ENCODE measurements at regions not wholly inside any gene's neighbourhood (a gene's known extent, or its start where the extent isn't known, plus 50 kb on each side); places are given as distances from the start of the nearest gene placed in this dataset.
"Not testable (repeated sequence)": the region's sequence is repeated elsewhere in the genome, so short reads cannot be mapped to it uniquely, and the experiment has no call there.

- ATAC-seq; POLR2A ChIA-PET; H3K36me3 ChIP-seq (ENCODE audit: control insufficient read depth, insufficient read depth, low read length); in situ Hi-C loops (cut with HindIII; ENCODE audit: low pct_unique_long_range_greater_than_20kb, low sequenced_read_pairs); H3K27me3 ChIP-seq (ENCODE audit: control insufficient read depth, insufficient read depth, low read length); intact Hi-C loops (cut with micrococcal nuclease; ENCODE audit: unreplicated experiment); DNase-seq (ENCODE audit: low read depth, low spot score); BruUV-seq (replicated peaks); H3K27ac ChIP-seq (ENCODE audit: low read length); H3K4me3 ChIP-seq (ENCODE audit: low read depth in 2 of 2, low read length in 2 of 2); CTCF ChIA-PET; H3K4me1 ChIP-seq (ENCODE audit: control insufficient read depth, insufficient read depth, low read length): not testable (repeated sequence)
- peaks cover 10% of the 10 kb centered on the region; the same call in 1 of the 2 replicates for H3K9me3 ChIP-seq (ENCODE audit: control insufficient read depth, insufficient read depth, low read depth, low read length)
These were observed 272.3 kb downstream of the LPIN1 start for GRCh38 chr2:12018726-12019125.

DNA sequence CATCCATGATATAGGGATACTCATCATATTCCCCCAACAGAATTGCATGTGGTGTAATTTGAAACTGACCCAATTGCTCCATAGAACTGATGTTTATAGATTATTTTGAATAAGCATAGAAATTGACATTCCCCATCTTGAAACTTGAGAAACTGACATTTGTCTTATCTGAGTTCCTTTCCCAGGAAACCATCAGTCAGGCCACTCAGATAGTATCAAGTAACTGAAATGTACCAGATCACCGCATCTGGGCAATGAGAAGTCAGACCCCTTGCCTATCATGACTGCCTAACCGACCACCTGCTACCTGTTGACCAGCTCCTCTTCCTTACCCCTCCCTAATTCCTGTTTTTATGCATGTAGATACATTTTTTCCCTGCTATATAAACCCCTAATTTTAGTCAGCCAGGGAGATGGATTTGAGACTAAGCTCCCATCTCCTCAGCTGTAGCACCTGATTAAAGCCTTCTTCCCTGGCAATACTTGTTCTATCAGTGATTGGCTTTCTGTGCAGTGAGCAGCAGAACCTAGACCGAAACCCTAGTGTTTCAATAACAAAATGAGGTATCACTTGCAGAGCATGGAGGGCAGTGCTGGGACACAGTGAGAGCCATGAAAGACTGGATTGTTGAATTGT is 274.5 kb downstream of the LPIN1 start:
- BruUV-seq (replicated peaks): no TSS peak
- intact Hi-C loops (cut with micrococcal nuclease; ENCODE audit: unreplicated experiment) (no loop called here), in situ Hi-C loops (cut with HindIII; ENCODE audit: low pct_unique_long_range_greater_than_20kb, low sequenced_read_pairs) (no loop called here)
- ChIA-PET CTCF (no interaction called here), POLR2A (no interaction called here)
- H3K36me3 ChIP-seq (ENCODE audit: control insufficient read depth, insufficient read depth, low read length): no peaks in the 10 kb centered on the region
- H3K4me1 ChIP-seq (ENCODE audit: control insufficient read depth, insufficient read depth, low read length): no peaks in the 10 kb centered on the region
- H3K27me3 ChIP-seq (ENCODE audit: control insufficient read depth, insufficient read depth, low read length): no peaks in the 10 kb centered on the region
- H3K4me3 ChIP-seq (ENCODE audit: low read depth in 2 of 2, low read length in 2 of 2): no peak overlapping the region
- ATAC-seq: no peak
- H3K27ac ChIP-seq (ENCODE audit: low read length): no peak overlapping the region
- peaks cover 10% of the 10 kb centered on the region; the same call in 1 of the 2 replicates for H3K9me3 ChIP-seq (ENCODE audit: control insufficient read depth, insufficient read depth, low read depth, low read length)
- DNase-seq (ENCODE audit: low read depth, low spot score): no peak
- no peak for TF ChIP-seq REST (IDR thresholded peaks at IDR 0.05; ENCODE audit: insufficient read depth in 1 of 2, low read depth in 2 of 2, low read length in 1 of 2)
- TF ChIP-seq SIN3A (IDR thresholded peaks at IDR 0.05; ENCODE audit: borderline replicate concordance, insufficient read depth, low read depth, low read length): no peak
- TF ChIP-seq, protein P1, sequence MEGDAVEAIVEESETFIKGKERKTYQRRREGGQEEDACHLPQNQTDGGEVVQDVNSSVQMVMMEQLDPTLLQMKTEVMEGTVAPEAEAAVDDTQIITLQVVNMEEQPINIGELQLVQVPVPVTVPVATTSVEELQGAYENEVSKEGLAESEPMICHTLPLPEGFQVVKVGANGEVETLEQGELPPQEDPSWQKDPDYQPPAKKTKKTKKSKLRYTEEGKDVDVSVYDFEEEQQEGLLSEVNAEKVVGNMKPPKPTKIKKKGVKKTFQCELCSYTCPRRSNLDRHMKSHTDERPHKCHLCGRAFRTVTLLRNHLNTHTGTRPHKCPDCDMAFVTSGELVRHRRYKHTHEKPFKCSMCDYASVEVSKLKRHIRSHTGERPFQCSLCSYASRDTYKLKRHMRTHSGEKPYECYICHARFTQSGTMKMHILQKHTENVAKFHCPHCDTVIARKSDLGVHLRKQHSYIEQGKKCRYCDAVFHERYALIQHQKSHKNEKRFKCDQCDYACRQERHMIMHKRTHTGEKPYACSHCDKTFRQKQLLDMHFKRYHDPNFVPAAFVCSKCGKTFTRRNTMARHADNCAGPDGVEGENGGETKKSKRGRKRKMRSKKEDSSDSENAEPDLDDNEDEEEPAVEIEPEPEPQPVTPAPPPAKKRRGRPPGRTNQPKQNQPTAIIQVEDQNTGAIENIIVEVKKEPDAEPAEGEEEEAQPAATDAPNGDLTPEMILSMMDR (IDR thresholded peaks at IDR 0.05): no peak
- TF ChIP-seq TCF7L2 (IDR thresholded peaks at IDR 0.05; ENCODE audit: low read depth, low read length): no peak
- TF ChIP-seq POLR2AphosphoS5 (IDR thresholded peaks at IDR 0.05; ENCODE audit: low read depth, low read length): no peak

DNA sequence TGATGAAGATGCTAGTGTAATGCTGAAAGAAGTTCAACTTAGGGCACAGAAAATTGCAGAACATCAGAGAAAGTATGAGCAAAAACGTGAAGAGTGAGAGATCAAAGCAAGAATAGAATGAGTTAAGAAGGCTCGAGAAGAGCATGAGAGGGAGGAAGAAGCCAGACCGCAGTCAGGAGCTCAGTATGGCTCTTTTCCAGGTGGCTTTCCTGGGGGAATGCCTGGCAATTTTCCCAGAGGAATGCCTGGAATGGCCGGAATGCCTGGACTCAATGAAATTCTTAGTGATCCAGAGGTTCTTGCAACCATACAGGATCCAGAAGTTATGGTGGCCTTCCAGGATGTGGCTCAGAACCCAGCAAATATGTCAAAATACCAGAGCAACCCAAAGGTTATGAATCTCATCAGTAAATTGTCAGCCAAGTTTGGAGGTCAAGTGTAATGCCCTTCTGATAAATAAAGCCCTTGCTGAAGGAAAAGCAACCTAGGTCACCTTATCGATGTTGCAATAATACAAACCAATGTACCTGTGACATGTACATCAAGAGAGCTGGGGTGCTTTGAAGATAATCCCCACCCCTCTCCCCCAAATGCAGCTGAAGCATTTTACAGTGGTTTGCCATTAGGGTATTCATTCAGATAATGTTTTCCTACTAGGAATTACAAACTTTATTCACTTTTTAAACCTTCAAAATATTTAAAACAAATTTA is 277.9 kb downstream of the LPIN1 start:
- peaks cover 10% of the 10 kb centered on the region; the same call in 1 of the 2 replicates for H3K9me3 ChIP-seq (ENCODE audit: control insufficient read depth, insufficient read depth, low read depth, low read length)
- ATAC-seq; BruUV-seq (replicated peaks); H3K4me3 ChIP-seq (ENCODE audit: low read depth in 2 of 2, low read length in 2 of 2); POLR2A ChIA-PET; in situ Hi-C loops (cut with HindIII; ENCODE audit: low pct_unique_long_range_greater_than_20kb, low sequenced_read_pairs); DNase-seq (ENCODE audit: low read depth, low spot score); H3K27ac ChIP-seq (ENCODE audit: low read length); CTCF ChIA-PET; intact Hi-C loops (cut with micrococcal nuclease; ENCODE audit: unreplicated experiment); H3K36me3 ChIP-seq (ENCODE audit: control insufficient read depth, insufficient read depth, low read length); H3K4me1 ChIP-seq (ENCODE audit: control insufficient read depth, insufficient read depth, low read length); H3K27me3 ChIP-seq (ENCODE audit: control insufficient read depth, insufficient read depth, low read length): not testable (repeated sequence)

Data from Panc1 (cell line).